ENCODE measurements at regions not wholly inside any gene's neighbourhood (a gene's known extent, or its start where the extent isn't known, plus 50 kb on each side); places are given as distances from the start of the nearest gene placed in this dataset.

GRCh38 chr6:11920566-11920965 lies 91.5 kb upstream of the HIVEP1 start:
- Histone ChIP-seq H3K4me3 (no peak overlapping the region), H3K9me3 (no peaks in the 10 kb centered on the region), H3K27ac (no peak overlapping the region), H3K27me3 (replicated peaks in 1 of 7) (no peaks in the 10 kb centered on the region), H3K4me1 (no peaks in the 10 kb centered on the region), H3K36me3 (no peaks in the 10 kb centered on the region)
- 84 to 94% (median 92%) methylated on average over 3 of the region's 3 CpGs for WGBS, 5 donors
- no peak for DNase-seq
- TF ChIP-seq POLR2AphosphoS5 (IDR thresholded peaks at IDR 0.05) (no peak), POLR2A (IDR thresholded peaks at IDR 0.05) (no peak)
- intact Hi-C loops (cut with DNase I; ENCODE audit: low total_unique reads), result no loop called here

- WGBS, 5 donors, result 86 to 95% (median 91%) methylated on average over 8 of the region's 8 CpGs
- no peak overlapping the region for H3K4me3 ChIP-seq
- H3K9me3 ChIP-seq, result no peaks in the 10 kb centered on the region
- intact Hi-C loops (cut with DNase I; ENCODE audit: low total_unique reads), result no loop called here
- no peak for TF ChIP-seq POLR2A (IDR thresholded peaks at IDR 0.05)
- TF ChIP-seq, protein P1, sequence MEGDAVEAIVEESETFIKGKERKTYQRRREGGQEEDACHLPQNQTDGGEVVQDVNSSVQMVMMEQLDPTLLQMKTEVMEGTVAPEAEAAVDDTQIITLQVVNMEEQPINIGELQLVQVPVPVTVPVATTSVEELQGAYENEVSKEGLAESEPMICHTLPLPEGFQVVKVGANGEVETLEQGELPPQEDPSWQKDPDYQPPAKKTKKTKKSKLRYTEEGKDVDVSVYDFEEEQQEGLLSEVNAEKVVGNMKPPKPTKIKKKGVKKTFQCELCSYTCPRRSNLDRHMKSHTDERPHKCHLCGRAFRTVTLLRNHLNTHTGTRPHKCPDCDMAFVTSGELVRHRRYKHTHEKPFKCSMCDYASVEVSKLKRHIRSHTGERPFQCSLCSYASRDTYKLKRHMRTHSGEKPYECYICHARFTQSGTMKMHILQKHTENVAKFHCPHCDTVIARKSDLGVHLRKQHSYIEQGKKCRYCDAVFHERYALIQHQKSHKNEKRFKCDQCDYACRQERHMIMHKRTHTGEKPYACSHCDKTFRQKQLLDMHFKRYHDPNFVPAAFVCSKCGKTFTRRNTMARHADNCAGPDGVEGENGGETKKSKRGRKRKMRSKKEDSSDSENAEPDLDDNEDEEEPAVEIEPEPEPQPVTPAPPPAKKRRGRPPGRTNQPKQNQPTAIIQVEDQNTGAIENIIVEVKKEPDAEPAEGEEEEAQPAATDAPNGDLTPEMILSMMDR (IDR thresholded peaks at IDR 0.05 in 8 of 11, conservative IDR thresholded peaks at IDR 0.05 in 3 of 11), result no peak
- no peak overlapping the region for H3K27ac ChIP-seq
- H3K4me1 ChIP-seq, result no peaks in the 10 kb centered on the region
- no peak for DNase-seq
- H3K36me3 ChIP-seq, result no peaks in the 10 kb centered on the region
- no peaks in the 10 kb centered on the region for H3K27me3 ChIP-seq (replicated peaks in 1 of 7)
Measured at GRCh38 chr6:11919771-11920440, 92.2 kb upstream of the HIVEP1 start.

DNA sequence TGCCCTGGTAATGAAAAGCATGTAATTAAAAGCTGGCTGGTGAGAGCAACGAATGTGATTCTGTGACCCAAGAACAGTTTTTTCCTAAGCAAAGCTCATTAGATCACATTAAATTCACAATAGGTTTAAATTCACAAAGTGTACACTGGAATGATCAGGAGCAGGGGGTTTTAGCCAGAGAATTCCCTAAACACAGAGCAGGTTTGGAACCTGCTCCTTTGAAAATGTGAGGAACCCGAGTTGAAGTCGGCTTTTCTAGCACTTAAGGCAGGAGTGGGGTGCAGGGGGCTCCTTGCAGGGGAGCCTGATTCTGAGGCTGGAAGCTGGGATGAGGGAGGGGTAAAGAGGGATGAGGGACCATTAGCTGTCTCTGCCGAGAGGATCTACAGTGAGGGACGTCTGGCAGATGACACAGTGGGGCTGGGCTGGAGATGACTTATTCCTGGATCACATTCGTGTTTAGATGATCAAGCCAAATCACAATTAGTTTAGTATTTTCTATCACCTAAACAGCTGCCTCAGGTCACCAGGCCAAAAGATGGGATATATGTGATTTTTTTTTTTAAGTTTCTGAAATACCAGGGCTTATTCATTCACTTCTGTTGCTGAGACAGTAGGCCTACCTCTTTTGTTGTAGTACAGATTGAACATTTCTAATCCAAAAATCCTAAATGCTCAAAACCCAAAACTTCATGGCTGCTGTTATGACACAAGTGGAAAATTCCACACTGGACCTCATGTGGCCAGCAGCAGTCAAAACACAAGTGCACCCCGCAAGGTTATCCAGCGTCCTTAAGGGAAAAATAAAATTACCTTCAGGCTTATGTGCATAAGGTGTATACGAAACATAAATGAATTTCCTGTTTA lies 93.1 kb upstream of the HIVEP1 start:
- H3K4me3 ChIP-seq, result no peak overlapping the region
- H3K9me3 ChIP-seq, result no peaks in the 10 kb centered on the region
- no peaks in the 10 kb centered on the region for H3K4me1 ChIP-seq
- intact Hi-C loops (cut with DNase I; ENCODE audit: low total_unique reads), result no loop called here
- no peak for DNase-seq
- no peak overlapping the region for H3K27ac ChIP-seq
- no peaks in the 10 kb centered on the region for H3K27me3 ChIP-seq (replicated peaks in 1 of 7)
- 85 to 90% (median 88%) methylated on average over 9 of the region's 9 CpGs for WGBS, 5 donors
- TF ChIP-seq POLR2AphosphoS5 (IDR thresholded peaks at IDR 0.05) (no peak), POLR2A (IDR thresholded peaks at IDR 0.05) (no peak)
- TF ChIP-seq, protein P1 (IDR thresholded peaks at IDR 0.05 in 8 of 11, conservative IDR thresholded peaks at IDR 0.05 in 3 of 11), result no peak
- no peaks in the 10 kb centered on the region for H3K36me3 ChIP-seq

DNA sequence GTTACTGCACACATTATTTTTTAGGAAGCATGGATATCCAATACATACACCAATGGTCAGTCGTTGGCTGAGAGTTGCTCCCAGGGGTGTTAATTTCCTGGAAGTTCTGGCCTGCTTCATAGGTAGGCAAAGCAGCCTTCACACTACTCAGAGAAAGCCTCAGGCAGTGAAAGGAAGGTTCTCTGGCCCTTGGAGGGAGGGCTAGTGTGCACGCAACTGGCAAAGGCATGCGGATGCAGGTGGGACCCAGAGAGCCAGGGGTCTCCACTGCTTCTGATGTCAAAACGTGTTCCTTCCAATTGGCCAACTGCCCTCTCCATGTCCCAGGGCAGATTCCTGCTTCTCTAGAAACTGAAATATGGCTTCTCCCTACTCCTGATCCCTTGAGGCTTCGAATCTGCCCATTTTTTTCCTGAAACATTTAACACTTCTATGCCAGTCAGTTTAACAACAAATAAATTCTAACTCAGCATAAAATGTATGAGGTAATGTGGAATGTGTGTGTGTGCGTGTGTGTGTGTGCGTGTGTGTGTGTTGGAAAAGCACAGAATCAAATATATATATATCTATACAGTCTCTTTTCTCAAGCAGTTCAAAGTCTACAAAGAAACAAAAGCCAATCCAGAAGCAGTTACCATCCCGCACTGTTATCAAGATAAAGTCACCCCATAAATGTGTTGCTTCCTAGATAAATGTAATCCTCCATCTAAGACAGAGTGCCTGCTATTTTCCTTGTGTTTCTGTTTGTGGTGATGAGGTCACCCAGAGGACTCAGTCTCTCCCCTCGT lies 94.0 kb upstream of the HIVEP1 start:
- Histone ChIP-seq H3K4me1 (no peaks in the 10 kb centered on the region), H3K36me3 (no peaks in the 10 kb centered on the region), H3K27ac (no peak overlapping the region), H3K4me3 (no peak overlapping the region), H3K9me3 (no peaks in the 10 kb centered on the region), H3K27me3 (replicated peaks in 1 of 7) (no peaks in the 10 kb centered on the region)
- intact Hi-C loops (cut with DNase I; ENCODE audit: low total_unique reads), result no loop called here
- TF ChIP-seq, protein P1 (IDR thresholded peaks at IDR 0.05 in 8 of 11, conservative IDR thresholded peaks at IDR 0.05 in 3 of 11), result no peak
- no peak for TF ChIP-seq POLR2AphosphoS5 (IDR thresholded peaks at IDR 0.05)
- TF ChIP-seq POLR2A (IDR thresholded peaks at IDR 0.05), result no peak
- no peak for DNase-seq
- 77 to 92% (median 85%) methylated on average over 9 of the region's 9 CpGs for WGBS, 5 donors

Measured in spleen (tissue), 11 donors.